Tibial nerve (tissue), 4 donors: ENCODE measurements at regions not wholly inside any gene's neighbourhood (a gene's known extent, or its start where the extent isn't known, plus 50 kb on each side); places are given as distances from the start of the nearest gene placed in this dataset.

Experiments
- DNase-seq, 2 donors: peaks; one replicate each; pipeline ENCODE4 v3.0.0-alpha.2; 2019; ENCODE audit warnings: low spot score in 2 of 2
- H3K27ac ChIP-seq, 4 donors: fragments of 200-600 bp; sonication (generic) in 3 of 4; one replicate each; pipeline ENCODE4 v1.5.1; 2017 to 2019; ENCODE audit warnings: mild to moderate bottlenecking in 1 of 4
- H3K27me3 ChIP-seq, 2 donors: fragments of 200-600 bp; sonication (generic) in 1 of 2; one replicate each; pipeline versions ENCODE4 v1.5.1 to v1.6.0; 2017 to 2019
- H3K36me3 ChIP-seq, 3 donors: fragments of 200-600 bp; sonication (generic); one replicate each; pipeline ENCODE4 v1.5.1; 2018 to 2019
- H3K4me1 ChIP-seq, 4 donors: fragments of 200-600 bp; sonication (generic) in 3 of 4; one replicate each; pipeline ENCODE4 v1.5.1; 2017 to 2019
- H3K4me3 ChIP-seq, 4 donors: fragments of 200-600 bp; sonication (generic) in 3 of 4; one replicate each; pipeline ENCODE4 v1.5.1; 2017 to 2019; ENCODE audit warnings: mild to moderate bottlenecking in 1 of 4, moderate library complexity in 1 of 4
- H3K9me3 ChIP-seq, 4 donors: fragments of 200-600 bp; sonication (generic) in 3 of 4; one replicate each; pipeline ENCODE4 v1.5.1; 2017 to 2019
- EP300 ChIP-seq, 2 donors: sonication (generic); formaldehyde crosslinking; IDR thresholded peaks; one replicate each; pipeline ENCODE4 v1.6.1; 2017; ENCODE audit warnings: antibody characterized with exemption in 2 of 2, mild to moderate bottlenecking in 1 of 2
- POLR2A ChIP-seq, 2 donors: fragments of 450-650 bp; IDR thresholded peaks; one replicate each; pipeline ENCODE4 v1.6.1; 2017; ENCODE audit warnings: antibody characterized with exemption in 2 of 2, mild to moderate bottlenecking in 2 of 2, moderate library complexity in 2 of 2
- WGBS, 2 donors: methylation state at CpG; one replicate each; pipeline ENCODE4 v1.1.5; 2018; 5-methylcytosine and 5-hydroxymethylcytosine counted together
- TF ChIP-seq, protein P1 (sequence below), 5 experiments: fragments of 200-600 bp in 3 of 5; fragments of 450-650 bp in 2 of 5; sonication (generic) in 3 of 5; IDR thresholded peaks; one replicate each; pipeline ENCODE4 v1.5.1; 2016 to 2019; ENCODE audit warnings: antibody characterized with exemption in 5 of 5, mild to moderate bottlenecking in 3 of 5, moderate library complexity in 2 of 5

- H3K36me3 ChIP-seq: no peaks in the 10 kb centered on the region
- no peaks in the 10 kb centered on the region for H3K27me3 ChIP-seq
- no peaks in the 10 kb centered on the region for H3K9me3 ChIP-seq
- H3K4me3 ChIP-seq: no peak overlapping the region
- TF ChIP-seq EP300 (IDR thresholded peaks at IDR 0.05) (no peak), POLR2A (IDR thresholded peaks at IDR 0.05) (no peak)
- TF ChIP-seq, protein P1, sequence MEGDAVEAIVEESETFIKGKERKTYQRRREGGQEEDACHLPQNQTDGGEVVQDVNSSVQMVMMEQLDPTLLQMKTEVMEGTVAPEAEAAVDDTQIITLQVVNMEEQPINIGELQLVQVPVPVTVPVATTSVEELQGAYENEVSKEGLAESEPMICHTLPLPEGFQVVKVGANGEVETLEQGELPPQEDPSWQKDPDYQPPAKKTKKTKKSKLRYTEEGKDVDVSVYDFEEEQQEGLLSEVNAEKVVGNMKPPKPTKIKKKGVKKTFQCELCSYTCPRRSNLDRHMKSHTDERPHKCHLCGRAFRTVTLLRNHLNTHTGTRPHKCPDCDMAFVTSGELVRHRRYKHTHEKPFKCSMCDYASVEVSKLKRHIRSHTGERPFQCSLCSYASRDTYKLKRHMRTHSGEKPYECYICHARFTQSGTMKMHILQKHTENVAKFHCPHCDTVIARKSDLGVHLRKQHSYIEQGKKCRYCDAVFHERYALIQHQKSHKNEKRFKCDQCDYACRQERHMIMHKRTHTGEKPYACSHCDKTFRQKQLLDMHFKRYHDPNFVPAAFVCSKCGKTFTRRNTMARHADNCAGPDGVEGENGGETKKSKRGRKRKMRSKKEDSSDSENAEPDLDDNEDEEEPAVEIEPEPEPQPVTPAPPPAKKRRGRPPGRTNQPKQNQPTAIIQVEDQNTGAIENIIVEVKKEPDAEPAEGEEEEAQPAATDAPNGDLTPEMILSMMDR (IDR thresholded peaks at IDR 0.05): no peak
- H3K27ac ChIP-seq: no peak overlapping the region
- DNase-seq: no peak
- WGBS, 2 donors: 100% methylated on average over 1 of the region's 1 CpG
- H3K4me1 ChIP-seq: no peaks in the 10 kb centered on the region
Measured at GRCh38 chr3:194233150-194233549, 97.2 kb downstream of the HES1 start.

GRCh38 chr3:194235160-194235559 is 99.2 kb downstream of the HES1 start:
- Histone ChIP-seq H3K27ac (no peak overlapping the region), H3K4me1 (no peaks in the 10 kb centered on the region), H3K9me3 (no peaks in the 10 kb centered on the region), H3K4me3 (no peak overlapping the region), H3K27me3 (no peaks in the 10 kb centered on the region), H3K36me3 (no peaks in the 10 kb centered on the region)
- DNase-seq: no peak
- WGBS, 2 donors: 87 to 94% methylated on average over 2 of the region's 2 CpGs
- TF ChIP-seq POLR2A (IDR thresholded peaks at IDR 0.05) (no peak), EP300 (IDR thresholded peaks at IDR 0.05) (no peak)
- TF ChIP-seq, protein P1 (IDR thresholded peaks at IDR 0.05): no peak

GRCh38 chr3:194237110-194237509 is 101.2 kb downstream of the HES1 start:
- WGBS, 2 donors: 94 to 95% methylated on average over 5 of the region's 5 CpGs
- Histone ChIP-seq H3K27me3 (no peaks in the 10 kb centered on the region), H3K27ac (no peak overlapping the region), H3K4me3 (no peak overlapping the region), H3K4me1 (no peaks in the 10 kb centered on the region), H3K9me3 (no peaks in the 10 kb centered on the region), H3K36me3 (no peaks in the 10 kb centered on the region)
- no peak for DNase-seq
- TF ChIP-seq POLR2A (IDR thresholded peaks at IDR 0.05): no peak
- TF ChIP-seq, protein P1 (IDR thresholded peaks at IDR 0.05): no peak
- TF ChIP-seq EP300 (IDR thresholded peaks at IDR 0.05): no peak

DNA sequence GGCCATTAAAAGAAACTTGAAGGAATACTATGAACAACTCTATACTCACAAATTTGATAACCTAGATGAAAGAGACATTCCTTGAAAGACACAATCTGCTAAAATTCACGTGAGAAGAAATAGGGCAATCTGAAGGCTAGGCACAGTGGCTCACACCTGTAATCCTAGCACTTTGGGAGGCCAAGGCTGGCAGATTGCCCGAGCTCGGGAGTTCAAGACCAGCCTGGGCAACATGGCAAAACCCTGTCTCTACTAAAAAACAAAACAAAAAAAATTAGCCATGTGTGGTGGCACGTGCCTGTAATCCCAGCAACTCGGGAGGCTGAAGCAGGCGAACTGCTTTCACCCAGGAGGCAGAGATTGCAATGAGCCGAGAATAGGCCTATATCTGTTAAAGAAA is 104.8 kb downstream of the HES1 start:
- WGBS, 2 donors: 88 to 95% methylated on average over 7 of the region's 7 CpGs
- no peaks in the 10 kb centered on the region for H3K27me3 ChIP-seq
- H3K4me3 ChIP-seq: no peak overlapping the region
- H3K27ac ChIP-seq: no peak overlapping the region
- H3K4me1 ChIP-seq: no peaks in the 10 kb centered on the region
- no peaks in the 10 kb centered on the region for H3K9me3 ChIP-seq
- no peaks in the 10 kb centered on the region for H3K36me3 ChIP-seq
- TF ChIP-seq, protein P1 (IDR thresholded peaks at IDR 0.05): no peak
- TF ChIP-seq EP300 (IDR thresholded peaks at IDR 0.05) (no peak), POLR2A (IDR thresholded peaks at IDR 0.05) (no peak)
- DNase-seq: no peak

- no peaks in the 10 kb centered on the region for H3K4me1 ChIP-seq
- no peak for DNase-seq
- H3K36me3 ChIP-seq: no peaks in the 10 kb centered on the region
- H3K9me3 ChIP-seq: no peaks in the 10 kb centered on the region
- no peak overlapping the region for H3K4me3 ChIP-seq
- TF ChIP-seq EP300 (IDR thresholded peaks at IDR 0.05): no peak
- no peak for TF ChIP-seq POLR2A (IDR thresholded peaks at IDR 0.05)
- TF ChIP-seq, protein P1 (IDR thresholded peaks at IDR 0.05): no peak
- 68 to 73% methylated on average over 4 of the region's 4 CpGs for WGBS, 2 donors
- no peaks in the 10 kb centered on the region for H3K27me3 ChIP-seq
- no peak overlapping the region for H3K27ac ChIP-seq
Measured at GRCh38 chr3:194243172-194243837, 107.4 kb downstream of the HES1 start.
